Tibial artery (tissue), 4 donors: ENCODE measurements at regions not wholly inside any gene's neighbourhood (a gene's known extent, or its start where the extent isn't known, plus 50 kb on each side); places are given as distances from the start of the nearest gene placed in this dataset.

Experiments used
- DNase-seq, 2 donors: peaks; one replicate each; pipeline ENCODE4 v3.0.0-alpha.2; 2019
- H3K27ac ChIP-seq, 2 donors: fragments of 200-600 bp; sonication (generic) in 1 of 2; 1 replicate in 1 of 2; 2 replicates in 1 of 2; pipeline ENCODE4 v1.5.1; 2018 to 2019; ENCODE audit warnings: mild to moderate bottlenecking in 1 of 2
- H3K27me3 ChIP-seq, 2 donors: fragments of 200-600 bp; sonication (generic) in 1 of 2; one replicate each; pipeline versions ENCODE4 v1.5.1 to v1.6.0; 2016 to 2019
- H3K36me3 ChIP-seq, 3 donors: fragments of 200-600 bp; sonication (generic) in 2 of 3; one replicate each; pipeline ENCODE4 v1.5.1; 2016 to 2019; ENCODE audit warnings: mild to moderate bottlenecking in 2 of 3
- H3K4me1 ChIP-seq, 4 donors: fragments of 200-600 bp; sonication (generic) in 2 of 4; 1 replicate in 3 of 4; 2 replicates in 1 of 4; pipeline ENCODE4 v1.5.1; 2016 to 2019
- H3K4me3 ChIP-seq, 2 donors: fragments of 200-600 bp; sonication (generic) in 1 of 2; 1 replicate in 1 of 2; 2 replicates in 1 of 2; pipeline ENCODE4 v1.5.1; 2018 to 2019; ENCODE audit warnings: mild to moderate bottlenecking in 2 of 2
- H3K9me3 ChIP-seq, 3 donors: fragments of 200-600 bp; sonication (generic) in 1 of 3; one replicate each; pipeline ENCODE4 v1.5.1; 2016 to 2019
- intact Hi-C: fragments of 100-400 bp; cut with DNase I; formaldehyde crosslinking; loops from one replicate; pipeline ENCODE4 v1.15.0; 2023; ENCODE audit warnings: low total_unique reads
- TF ChIP-seq, protein P1 (sequence below), 2 experiments: fragments of 200-600 bp in 1 of 2; fragments of 450-650 bp in 1 of 2; IDR thresholded peaks; one replicate each; pipeline ENCODE4 v1.5.1; 2017 to 2019; ENCODE audit warnings: antibody characterized with exemption in 2 of 2, mild to moderate bottlenecking in 1 of 2, moderate library complexity in 1 of 2

DNA sequence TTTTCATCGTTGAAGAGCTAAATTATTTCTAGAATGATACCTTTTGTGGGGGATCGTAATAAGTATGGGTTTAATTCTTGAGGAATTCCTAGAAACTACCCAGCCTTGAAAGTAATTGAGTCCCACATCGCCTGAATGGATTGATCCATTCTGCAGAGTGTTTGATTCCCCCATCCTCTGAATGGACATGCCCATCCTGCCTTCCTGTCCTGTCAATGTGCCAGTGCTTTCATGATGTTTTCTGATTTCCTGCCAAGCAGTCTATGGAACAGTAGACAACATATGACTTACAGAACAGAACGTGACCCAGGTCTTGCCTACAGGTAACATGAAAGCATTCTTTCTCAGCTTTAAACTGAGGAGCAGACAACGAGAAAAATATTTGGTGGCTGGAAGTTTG, 319.2 kb downstream of the DRD1 start:
- intact Hi-C loops = no loop called here
- Histone ChIP-seq H3K9me3 (no peaks in the 10 kb centered on the region), H3K27ac (no peak overlapping the region), H3K4me1 (no peaks in the 10 kb centered on the region), H3K4me3 (no peak overlapping the region), H3K36me3 (no peaks in the 10 kb centered on the region), H3K27me3 (no peaks in the 10 kb centered on the region)
- no peak for DNase-seq
- TF ChIP-seq, protein P1, sequence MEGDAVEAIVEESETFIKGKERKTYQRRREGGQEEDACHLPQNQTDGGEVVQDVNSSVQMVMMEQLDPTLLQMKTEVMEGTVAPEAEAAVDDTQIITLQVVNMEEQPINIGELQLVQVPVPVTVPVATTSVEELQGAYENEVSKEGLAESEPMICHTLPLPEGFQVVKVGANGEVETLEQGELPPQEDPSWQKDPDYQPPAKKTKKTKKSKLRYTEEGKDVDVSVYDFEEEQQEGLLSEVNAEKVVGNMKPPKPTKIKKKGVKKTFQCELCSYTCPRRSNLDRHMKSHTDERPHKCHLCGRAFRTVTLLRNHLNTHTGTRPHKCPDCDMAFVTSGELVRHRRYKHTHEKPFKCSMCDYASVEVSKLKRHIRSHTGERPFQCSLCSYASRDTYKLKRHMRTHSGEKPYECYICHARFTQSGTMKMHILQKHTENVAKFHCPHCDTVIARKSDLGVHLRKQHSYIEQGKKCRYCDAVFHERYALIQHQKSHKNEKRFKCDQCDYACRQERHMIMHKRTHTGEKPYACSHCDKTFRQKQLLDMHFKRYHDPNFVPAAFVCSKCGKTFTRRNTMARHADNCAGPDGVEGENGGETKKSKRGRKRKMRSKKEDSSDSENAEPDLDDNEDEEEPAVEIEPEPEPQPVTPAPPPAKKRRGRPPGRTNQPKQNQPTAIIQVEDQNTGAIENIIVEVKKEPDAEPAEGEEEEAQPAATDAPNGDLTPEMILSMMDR (IDR thresholded peaks at IDR 0.05) = no peak

DNA sequence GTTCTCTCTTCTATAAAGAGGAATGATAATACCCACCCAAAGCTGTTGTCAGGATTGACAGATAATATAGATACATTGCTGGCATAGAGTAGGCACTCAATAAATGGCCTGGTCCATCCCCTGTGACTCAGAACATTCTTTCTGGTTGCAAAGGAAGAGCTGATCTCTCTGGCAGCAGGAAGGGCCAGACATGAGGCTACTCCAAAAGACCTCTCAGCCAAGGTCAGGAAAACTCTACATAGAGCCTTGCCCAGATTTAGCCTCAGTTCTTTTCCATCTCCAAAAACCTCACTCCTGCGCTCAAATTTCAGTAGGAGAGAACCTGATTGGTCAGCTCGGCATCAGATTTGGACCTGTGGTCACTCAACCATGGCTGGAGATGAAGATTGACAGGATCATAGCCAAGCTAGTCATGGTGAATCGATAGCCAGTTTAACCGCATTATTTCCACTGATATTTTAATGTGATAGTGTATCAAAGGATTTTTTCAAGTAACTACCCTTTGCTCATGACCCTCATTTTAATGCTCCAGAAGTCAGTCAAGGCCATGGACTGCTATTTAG, 319.6 kb downstream of the DRD1 start:
- Histone ChIP-seq H3K4me1 (no peaks in the 10 kb centered on the region), H3K9me3 (no peaks in the 10 kb centered on the region), H3K36me3 (no peaks in the 10 kb centered on the region), H3K4me3 (no peak overlapping the region), H3K27ac (no peak overlapping the region), H3K27me3 (no peaks in the 10 kb centered on the region)
- no peak for DNase-seq
- intact Hi-C loops = no loop called here
- TF ChIP-seq, protein P1 (IDR thresholded peaks at IDR 0.05) = no peak

DNA sequence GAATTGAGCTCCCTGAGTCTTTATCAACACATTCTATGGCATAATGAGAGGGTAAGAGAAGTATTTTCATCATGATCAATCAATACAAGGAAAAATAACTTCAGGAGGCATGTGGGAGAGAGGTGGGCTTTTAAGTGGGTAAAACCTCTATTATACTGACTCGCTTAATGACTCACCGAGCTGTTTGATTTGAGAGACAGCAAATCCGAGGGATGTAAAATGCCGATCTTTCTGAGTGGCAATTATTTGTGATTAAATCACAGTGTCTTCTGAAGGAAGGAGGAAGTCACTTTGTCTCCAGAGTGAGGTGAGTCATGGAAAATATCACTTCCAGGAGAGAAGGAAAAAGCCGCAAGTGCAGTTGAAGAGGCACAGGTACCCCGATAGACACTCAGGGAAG, 320.4 kb downstream of the DRD1 start:
- no peak overlapping the region for H3K4me3 ChIP-seq
- no peak for DNase-seq
- TF ChIP-seq, protein P1 (IDR thresholded peaks at IDR 0.05) = no peak
- H3K4me1 ChIP-seq = no peaks in the 10 kb centered on the region
- no peaks in the 10 kb centered on the region for H3K27me3 ChIP-seq
- no peaks in the 10 kb centered on the region for H3K9me3 ChIP-seq
- intact Hi-C loops = no loop called here
- H3K27ac ChIP-seq = no peak overlapping the region
- H3K36me3 ChIP-seq = no peaks in the 10 kb centered on the region

DNA sequence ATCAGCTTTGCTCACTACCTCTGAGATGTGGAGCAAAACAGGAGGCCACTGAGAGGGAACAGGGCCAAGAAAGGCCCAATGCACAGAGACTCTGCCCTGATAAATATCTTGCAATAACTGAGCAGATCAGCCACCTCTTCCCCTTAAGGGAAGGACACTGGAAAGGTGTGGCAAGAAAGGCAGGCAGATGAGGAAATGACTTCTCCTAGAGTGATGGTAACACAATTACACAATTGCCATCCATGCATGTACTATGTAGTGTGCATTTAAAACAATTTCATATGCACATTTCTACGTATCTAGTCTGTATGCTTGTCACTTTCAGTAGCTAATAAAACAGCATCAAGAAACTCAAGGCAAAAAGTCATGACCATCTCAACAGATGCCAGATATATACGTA, 322.5 kb downstream of the DRD1 start:
- no peaks in the 10 kb centered on the region for H3K4me1 ChIP-seq
- intact Hi-C loops = no loop called here

DNA sequence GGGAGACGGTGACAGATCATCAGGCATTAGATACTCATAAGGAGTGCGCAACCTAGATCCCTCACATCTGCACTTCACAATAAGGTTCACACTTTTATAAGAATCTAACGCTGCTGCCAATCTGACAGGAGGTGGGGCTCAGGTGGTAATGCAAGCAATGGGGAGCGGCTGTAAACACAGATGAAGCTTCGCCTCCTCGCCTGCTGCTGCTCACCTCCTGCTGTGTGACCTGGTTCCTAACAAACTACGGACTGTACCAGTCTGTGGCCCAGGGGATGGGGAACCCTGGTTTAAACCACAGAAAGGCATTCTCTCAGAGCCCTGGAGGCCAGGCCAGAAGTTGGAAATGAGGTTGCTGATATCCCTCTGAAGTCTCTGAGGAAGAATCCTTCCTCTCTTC, 323.6 kb downstream of the DRD1 start:
- Histone ChIP-seq H3K9me3 (no peaks in the 10 kb centered on the region), H3K4me3 (no peak overlapping the region), H3K36me3 (no peaks in the 10 kb centered on the region), H3K27me3 (no peaks in the 10 kb centered on the region), H3K4me1 (no peaks in the 10 kb centered on the region), H3K27ac (no peak overlapping the region)
- no peak for DNase-seq
- intact Hi-C loops = no loop called here
- TF ChIP-seq, protein P1 (IDR thresholded peaks at IDR 0.05) = no peak

More for the DNA sequence above, 322.5 kb downstream of the DRD1 start:
- TF ChIP-seq, protein P1 (IDR thresholded peaks at IDR 0.05) = no peak
- DNase-seq = no peak
- Histone ChIP-seq H3K36me3 (no peaks in the 10 kb centered on the region), H3K27ac (no peak overlapping the region), H3K4me3 (no peak overlapping the region), H3K27me3 (no peaks in the 10 kb centered on the region), H3K9me3 (no peaks in the 10 kb centered on the region)
